SH-SY5Y (cell line): ENCODE measurements at regions not wholly inside any gene's neighbourhood (a gene's known extent, or its start where the extent isn't known, plus 50 kb on each side); places are given as distances from the start of the nearest gene placed in this dataset.

Experiments used
- GATA2 ChIP-seq: IDR thresholded peaks from 2 replicates; pipeline ENCODE4 v1.6.1; 2011; ENCODE audit warnings: mild to moderate bottlenecking, low read depth, low read length
- GATA3 ChIP-seq: IDR thresholded peaks from 2 replicates; pipeline ENCODE4 v1.6.1; 2011; ENCODE audit warnings: low read depth, mild to moderate bottlenecking, low read length, moderate library complexity

GRCh38 chr13:109954441-109954840, 168.1 kb upstream of the IRS2 start:
- TF ChIP-seq GATA3 (no peak), GATA2 (no peak)

DNA sequence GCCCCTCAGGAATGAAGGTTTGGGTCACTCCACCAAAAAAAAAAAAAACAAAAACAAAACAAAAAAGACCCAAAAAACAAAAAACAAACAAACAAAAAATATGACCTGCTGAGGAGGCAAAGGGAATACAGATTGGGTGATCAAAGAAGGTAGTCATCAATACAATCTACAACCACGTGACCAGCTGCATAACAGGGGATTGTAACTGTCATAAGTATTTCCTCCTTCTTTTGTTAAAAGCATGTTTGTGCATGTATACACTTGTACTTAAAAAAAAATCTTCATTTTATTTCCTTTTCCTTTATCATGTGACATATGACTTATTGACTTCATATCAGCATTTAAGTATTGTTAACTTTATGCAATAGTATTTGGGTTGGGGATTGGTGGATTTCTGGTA, 165.1 kb upstream of the IRS2 start:
- TF ChIP-seq GATA3 (no peak), GATA2 (no peak)

DNA sequence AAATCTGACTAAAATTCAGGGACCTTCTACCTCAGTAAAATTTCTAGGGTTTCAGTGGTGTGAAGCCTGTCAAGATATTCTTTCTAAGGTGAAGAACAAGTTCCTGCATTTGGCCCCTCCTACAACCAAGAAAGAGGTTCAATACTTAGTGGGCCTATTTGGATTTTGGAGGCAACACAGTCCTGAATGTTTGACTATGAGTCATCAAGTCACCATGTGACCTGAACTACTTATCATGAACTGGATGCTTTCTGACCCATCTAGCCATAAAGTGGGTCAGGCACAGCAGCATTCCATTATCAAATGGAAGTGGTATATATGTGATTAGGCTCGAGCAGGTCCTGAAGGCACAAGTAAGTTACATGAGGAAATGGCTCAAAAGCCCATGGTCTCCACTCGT, 163.0 kb upstream of the IRS2 start:
- TF ChIP-seq GATA2 (no peak), GATA3 (no peak)

GRCh38 chr13:109947006-109947405, 160.6 kb upstream of the IRS2 start:
- TF ChIP-seq GATA2 (no peak), GATA3 (no peak)

DNA sequence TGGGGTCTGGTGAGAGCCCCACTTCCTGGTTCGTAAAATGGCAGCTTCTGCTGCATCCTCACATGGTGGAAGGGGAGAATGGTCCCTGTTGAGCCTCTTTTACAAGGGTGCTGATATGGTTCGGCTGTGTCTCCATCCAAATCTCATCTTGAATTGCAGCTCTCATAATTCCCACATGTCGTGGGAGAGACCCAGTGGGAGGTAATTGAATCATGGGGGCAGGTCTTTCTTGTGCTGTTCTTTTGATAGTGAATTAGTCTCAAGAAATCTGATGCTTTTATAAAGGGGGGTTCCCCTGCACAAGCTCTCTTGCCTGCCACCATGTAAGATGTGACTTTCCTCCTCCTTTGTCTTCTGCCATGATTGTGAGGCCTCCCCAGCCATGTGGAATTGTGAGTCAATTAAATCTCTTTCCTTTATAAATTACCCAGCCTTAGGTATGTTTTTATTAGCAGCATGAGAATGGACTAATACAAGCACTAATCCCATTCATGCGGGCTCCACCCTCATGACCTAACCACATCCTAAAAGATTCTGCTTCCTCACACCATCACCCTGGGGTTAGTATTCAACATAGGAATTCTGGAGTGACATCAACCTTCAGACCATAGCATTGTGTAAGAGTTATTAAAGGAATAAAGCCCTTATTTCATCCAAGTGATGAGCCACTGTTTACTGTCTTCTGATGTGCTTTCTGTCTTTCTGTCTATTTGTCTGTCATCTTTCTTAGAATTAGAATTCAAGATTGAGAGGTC, 159.0 kb upstream of the IRS2 start:
- TF ChIP-seq GATA3 (no peak), GATA2 (no peak)

DNA sequence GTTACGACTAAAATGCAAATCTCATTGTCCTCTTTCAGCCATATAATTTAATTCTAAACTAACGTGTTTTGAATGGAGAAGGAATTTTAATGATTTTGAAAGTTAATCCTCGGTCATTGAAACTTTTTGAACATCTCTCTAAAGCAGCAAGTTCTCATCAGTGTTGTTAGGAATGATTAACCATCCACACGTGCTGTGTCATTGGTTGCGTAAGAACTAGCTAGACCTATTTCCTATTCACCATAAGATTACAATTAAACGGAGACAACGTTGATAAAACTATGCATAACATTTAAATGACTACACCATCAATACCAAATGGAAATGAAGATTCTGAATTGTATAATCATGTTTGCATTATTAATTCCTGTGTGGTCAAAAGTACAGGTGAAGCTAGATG, 155.6 kb upstream of the IRS2 start:
- TF ChIP-seq GATA3: no peak
- TF ChIP-seq GATA2: no peak

DNA sequence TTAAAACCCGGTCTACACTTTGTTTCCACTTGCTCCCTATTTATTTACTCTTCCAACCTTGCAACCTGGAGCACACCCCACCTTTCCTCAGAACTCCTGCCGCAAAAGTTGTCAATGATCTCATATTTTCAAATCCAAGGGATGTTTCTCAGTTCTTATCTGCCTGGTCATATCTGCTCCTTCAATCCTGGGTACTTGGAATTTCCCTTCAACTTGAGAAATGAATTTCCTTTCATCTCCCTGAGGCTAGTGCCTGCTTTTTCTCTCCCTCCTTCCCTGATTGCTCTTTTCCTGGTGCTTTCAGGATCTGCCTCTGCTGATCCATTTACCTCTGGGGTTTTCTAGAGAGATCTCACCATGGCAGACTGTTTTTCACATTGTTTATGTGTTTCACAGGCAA, 154.8 kb upstream of the IRS2 start:
- TF ChIP-seq GATA2: no peak
- TF ChIP-seq GATA3: no peak

- TF ChIP-seq GATA2: no peak
- TF ChIP-seq GATA3: no peak
These were observed 154.3 kb upstream of the IRS2 start for GRCh38 chr13:109940637-109941036.

DNA sequence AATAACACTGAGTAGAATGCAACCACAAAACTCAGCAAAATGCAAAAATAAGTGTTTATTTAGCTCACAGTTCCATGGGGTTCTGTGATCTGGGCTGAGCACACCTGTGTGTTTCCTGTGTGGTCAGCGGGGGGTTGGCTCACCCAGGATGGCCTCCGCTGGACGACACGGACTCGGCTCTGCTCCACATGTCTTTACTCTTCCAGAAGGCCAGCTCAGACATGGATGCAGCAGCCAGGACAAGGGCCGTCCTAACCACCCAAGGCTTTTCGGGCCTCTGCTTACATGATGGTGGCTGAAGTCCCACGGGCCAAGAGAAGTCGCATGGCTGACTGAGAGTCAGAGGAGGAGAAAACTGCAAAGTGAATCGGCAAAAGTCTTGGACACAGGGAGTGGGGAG, 153.5 kb upstream of the IRS2 start:
- TF ChIP-seq GATA2 (no peak), GATA3 (no peak)

- TF ChIP-seq GATA3 (no peak), GATA2 (no peak)
These were observed 152.8 kb upstream of the IRS2 start for GRCh38 chr13:109939180-109939579.

- no peak for TF ChIP-seq GATA3
- no peak for TF ChIP-seq GATA2
These were observed 152.0 kb upstream of the IRS2 start for GRCh38 chr13:109938255-109938936.

DNA sequence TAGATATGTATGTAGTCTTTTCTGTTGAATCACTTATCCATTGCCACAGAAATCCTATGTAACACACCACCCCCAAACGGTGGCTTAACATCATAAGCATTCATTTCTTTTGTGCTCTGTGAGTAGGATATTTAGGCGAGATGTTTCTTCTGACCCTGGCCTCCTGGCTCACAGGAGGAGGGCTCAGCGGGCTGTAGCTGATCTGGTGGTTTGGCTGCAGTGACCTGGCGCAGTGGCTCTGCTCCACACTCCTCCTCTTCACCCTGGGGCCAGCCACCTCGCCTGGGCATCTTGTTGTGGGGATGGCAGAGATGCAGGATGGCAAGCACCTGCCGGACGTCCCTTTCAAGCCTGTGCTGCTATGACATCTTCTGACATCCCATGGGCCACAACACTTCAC, 147.1 kb upstream of the IRS2 start:
- TF ChIP-seq GATA3: no peak
- no peak for TF ChIP-seq GATA2

- TF ChIP-seq GATA2 (no peak), GATA3 (no peak)
These were observed 138.0 kb upstream of the IRS2 start for GRCh38 chr13:109924376-109924775.

DNA sequence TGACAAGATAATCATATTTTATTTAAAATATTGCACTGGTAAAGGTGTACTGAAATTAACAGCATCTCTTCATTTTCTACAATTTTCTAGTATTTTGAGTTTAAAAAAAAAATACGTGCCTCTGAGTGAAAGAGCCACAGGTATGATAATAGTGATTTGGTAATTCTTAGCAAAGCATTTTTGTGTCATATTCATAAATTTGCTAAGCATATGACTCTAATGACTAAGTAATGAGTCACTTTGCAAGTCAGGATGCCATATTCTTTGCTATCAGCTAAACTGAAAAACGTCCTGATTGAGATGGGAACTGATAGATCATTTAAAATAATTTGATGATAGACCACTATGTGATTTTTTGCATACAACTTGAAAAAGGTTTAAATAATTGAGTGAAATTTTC, 136.1 kb upstream of the IRS2 start:
- TF ChIP-seq GATA3 (no peak), GATA2 (no peak)

- TF ChIP-seq GATA3 (no peak), GATA2 (no peak)
These were observed 133.5 kb upstream of the IRS2 start for GRCh38 chr13:109919715-109920375.
